ENCODE measurements at regions not wholly inside any gene's neighbourhood (a gene's known extent, or its start where the extent isn't known, plus 50 kb on each side); places are given as distances from the start of the nearest gene placed in this dataset.

DNA sequence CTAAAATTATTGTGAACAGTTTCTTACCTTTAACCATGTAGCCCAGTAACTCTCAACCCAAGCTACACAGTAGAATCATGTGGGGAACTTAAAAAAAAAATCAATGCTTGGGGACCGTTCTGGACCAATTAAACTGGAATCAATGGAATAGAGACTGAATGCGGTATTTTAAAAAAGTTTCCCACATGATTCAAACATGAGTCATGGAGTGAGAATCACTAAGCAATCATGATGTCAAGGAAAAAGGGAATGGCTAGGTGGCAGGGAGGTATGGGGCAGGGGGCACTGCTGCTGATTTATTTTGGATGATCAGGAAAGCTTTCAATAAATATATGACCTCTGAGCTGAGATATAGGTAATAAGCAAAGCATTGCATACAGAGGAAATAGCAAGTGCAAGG, 250.5 kb upstream of the RORA start:
- in situ Hi-C loops (cut with MboI) (no loop called here), intact Hi-C loops (cut with micrococcal nuclease; ENCODE audit: unreplicated experiment) (no loop called here)
- Histone ChIP-seq H3K27ac (ENCODE audit: control insufficient read depth, insufficient read depth) (no peak overlapping the region), H3K9me3 (replicated peaks; ENCODE audit: control insufficient read depth, insufficient read depth, low read length) (no peaks in the 10 kb centered on the region), H3K36me3 (ENCODE audit: control insufficient read depth in 2 of 2, insufficient read depth in 2 of 2, low read length in 1 of 2) (no peaks in the 10 kb centered on the region), H3K4me3 (no peak overlapping the region), H4K20me1 (ENCODE audit: control insufficient read depth, insufficient read depth) (no peaks in the 10 kb centered on the region), H3K4me2 (ENCODE audit: control insufficient read depth, insufficient read depth) (no peak overlapping the region), H2AFZ (ENCODE audit: control insufficient read depth, low read depth, low read length) (no peak overlapping the region), H3K9ac (ENCODE audit: control insufficient read depth, insufficient read depth, low read length) (no peak overlapping the region), H3K4me1 (ENCODE audit: control insufficient read depth, insufficient read depth, low read length) (no peaks in the 10 kb centered on the region), H3K27me3 (replicated peaks in 1 of 2; ENCODE audit: control insufficient read depth in 2 of 2, insufficient read depth in 2 of 2, low read length in 1 of 2) (peaks cover 0 to 4% of the 10 kb centered on the region in 2 experiments; a peak in 1 of 4 replicates), H3K79me2 (ENCODE audit: control insufficient read depth, insufficient read depth, low read length) (no peaks in the 10 kb centered on the region)
- ChIA-PET POLR2A (no interaction called here), CTCF (no interaction called here), SMC1A (ENCODE audit: uncharacterized antibody, unreplicated experiment) (no interaction called here), RAD21 (ENCODE audit: unreplicated experiment) (no interaction called here)
- no peak for ATAC-seq
- TF ChIP-seq ZNF217 (IDR thresholded peaks at IDR 0.05), result no peak
- no peak for TF ChIP-seq SUPT20H (IDR thresholded peaks at IDR 0.05; ENCODE audit: borderline replicate concordance, control insufficient read depth, low read depth, low read length)
- no peak for TF ChIP-seq RFX5 (IDR thresholded peaks at IDR 0.05; ENCODE audit: low read depth, low read length)
- no peak for TF ChIP-seq POLR2AphosphoS2 (IDR thresholded peaks at IDR 0.05; ENCODE audit: low read depth, low read length)
- TF ChIP-seq SRF (IDR thresholded peaks at IDR 0.05; ENCODE audit: low read depth in 2 of 2, low read length in 2 of 2), result no peak
- no peak for TF ChIP-seq POLR2A (IDR thresholded peaks at IDR 0.05; ENCODE audit: low read depth, low read length)
- 32% methylated on average over 2 of the region's 2 CpGs for WGBS (ENCODE audit: insufficient coverage, insufficient replicate concordance, low lambda C conversion rate, missing lambda C conversion rate)
- no peak for DNase-seq (ENCODE audit: low read depth, low spot score)
- no TSS peak for BruUV-seq (replicated peaks)
- FAIRE-seq, result no peak

DNA sequence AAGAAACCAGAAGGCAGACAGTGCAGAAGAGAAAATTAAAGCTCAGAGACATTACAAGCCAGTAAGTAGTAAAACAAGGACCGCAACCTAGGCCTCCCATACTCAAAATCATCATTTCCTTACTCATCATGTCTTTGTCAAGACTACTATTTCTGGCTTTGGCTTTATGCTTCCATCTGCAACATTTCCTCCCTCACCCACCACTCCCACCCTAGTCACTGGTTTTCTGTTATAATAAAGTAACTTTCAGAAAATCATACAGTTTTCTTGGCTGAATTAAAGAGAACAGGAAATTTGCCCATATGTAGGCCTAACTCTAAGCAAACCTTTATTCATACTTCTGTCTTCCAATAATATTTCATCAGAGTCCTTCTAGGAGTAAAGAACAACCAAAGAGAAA, 247.6 kb upstream of the RORA start:
- H3K9ac ChIP-seq (ENCODE audit: control insufficient read depth, insufficient read depth, low read length), result no peak overlapping the region
- SMC1A ChIA-PET (ENCODE audit: uncharacterized antibody, unreplicated experiment), result interaction anchor here (1.6 kb wide), 1 partner anchor 9 kb away, joined by 3 read pairs; no protein-coding TSS in a partner anchor
- H2AFZ ChIP-seq (ENCODE audit: control insufficient read depth, low read depth, low read length), result no peak overlapping the region
- BruUV-seq (replicated peaks), result no TSS peak
- H4K20me1 ChIP-seq (ENCODE audit: control insufficient read depth, insufficient read depth), result no peaks in the 10 kb centered on the region
- H3K79me2 ChIP-seq (ENCODE audit: control insufficient read depth, insufficient read depth, low read length), result no peaks in the 10 kb centered on the region
- intact Hi-C loops (cut with micrococcal nuclease; ENCODE audit: unreplicated experiment), result no loop called here
- ATAC-seq (no peak), FAIRE-seq (no peak), DNase-seq (ENCODE audit: low read depth, low spot score) (no peak)
- no peak overlapping the region for H3K4me3 ChIP-seq
- WGBS (ENCODE audit: insufficient coverage, insufficient replicate concordance, low lambda C conversion rate, missing lambda C conversion rate), result 23% methylated on average over 1 of the region's 1 CpG
- peaks cover 0 to 4% of the 10 kb centered on the region in 2 experiments; a peak in 1 of 4 replicates for H3K27me3 ChIP-seq (replicated peaks in 1 of 2; ENCODE audit: control insufficient read depth in 2 of 2, insufficient read depth in 2 of 2, low read length in 1 of 2)
- H3K36me3 ChIP-seq (ENCODE audit: control insufficient read depth in 2 of 2, insufficient read depth in 2 of 2, low read length in 1 of 2), result no peaks in the 10 kb centered on the region
- RAD21 ChIA-PET (ENCODE audit: unreplicated experiment), result interaction anchor here (1.0 kb wide), 1 partner anchor 327 kb away, joined by 3 read pairs; no protein-coding TSS in a partner anchor
- H3K9me3 ChIP-seq (replicated peaks; ENCODE audit: control insufficient read depth, insufficient read depth, low read length), result no peaks in the 10 kb centered on the region
- no peaks in the 10 kb centered on the region for H3K4me1 ChIP-seq (ENCODE audit: control insufficient read depth, insufficient read depth, low read length)
- H3K4me2 ChIP-seq (ENCODE audit: control insufficient read depth, insufficient read depth), result no peak overlapping the region
- H3K27ac ChIP-seq (ENCODE audit: control insufficient read depth, insufficient read depth), result no peak overlapping the region
- POLR2A ChIA-PET, result no interaction called here
- CTCF ChIA-PET, result no interaction called here
- in situ Hi-C loops (cut with MboI), result no loop called here
- TF ChIP-seq, protein P1, sequence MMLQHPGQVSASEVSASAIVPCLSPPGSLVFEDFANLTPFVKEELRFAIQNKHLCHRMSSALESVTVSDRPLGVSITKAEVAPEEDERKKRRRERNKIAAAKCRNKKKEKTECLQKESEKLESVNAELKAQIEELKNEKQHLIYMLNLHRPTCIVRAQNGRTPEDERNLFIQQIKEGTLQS (IDR thresholded peaks at IDR 0.05; ENCODE audit: borderline replicate concordance, extremely low read depth, low read depth, low read length), result no peak
- TF ChIP-seq, protein P2, sequence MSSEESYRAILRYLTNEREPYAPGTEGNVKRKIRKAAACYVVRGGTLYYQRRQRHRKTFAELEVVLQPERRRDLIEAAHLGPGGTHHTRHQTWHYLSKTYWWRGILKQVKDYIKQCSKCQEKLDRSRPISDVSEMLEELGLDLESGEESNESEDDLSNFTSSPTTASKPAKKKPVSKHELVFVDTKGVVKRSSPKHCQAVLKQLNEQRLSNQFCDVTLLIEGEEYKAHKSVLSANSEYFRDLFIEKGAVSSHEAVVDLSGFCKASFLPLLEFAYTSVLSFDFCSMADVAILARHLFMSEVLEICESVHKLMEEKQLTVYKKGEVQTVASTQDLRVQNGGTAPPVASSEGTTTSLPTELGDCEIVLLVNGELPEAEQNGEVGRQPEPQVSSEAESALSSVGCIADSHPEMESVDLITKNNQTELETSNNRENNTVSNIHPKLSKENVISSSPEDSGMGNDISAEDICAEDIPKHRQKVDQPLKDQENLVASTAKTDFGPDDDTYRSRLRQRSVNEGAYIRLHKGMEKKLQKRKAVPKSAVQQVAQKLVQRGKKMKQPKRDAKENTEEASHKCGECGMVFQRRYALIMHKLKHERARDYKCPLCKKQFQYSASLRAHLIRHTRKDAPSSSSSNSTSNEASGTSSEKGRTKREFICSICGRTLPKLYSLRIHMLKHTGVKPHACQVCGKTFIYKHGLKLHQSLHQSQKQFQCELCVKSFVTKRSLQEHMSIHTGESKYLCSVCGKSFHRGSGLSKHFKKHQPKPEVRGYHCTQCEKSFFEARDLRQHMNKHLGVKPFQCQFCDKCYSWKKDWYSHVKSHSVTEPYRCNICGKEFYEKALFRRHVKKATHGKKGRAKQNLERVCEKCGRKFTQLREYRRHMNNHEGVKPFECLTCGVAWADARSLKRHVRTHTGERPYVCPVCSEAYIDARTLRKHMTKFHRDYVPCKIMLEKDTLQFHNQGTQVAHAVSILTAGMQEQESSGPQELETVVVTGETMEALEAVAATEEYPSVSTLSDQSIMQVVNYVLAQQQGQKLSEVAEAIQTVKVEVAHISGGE (CRISPR knock-in tag; IDR thresholded peaks at IDR 0.05), result no peak
- TF ChIP-seq, protein P3, sequence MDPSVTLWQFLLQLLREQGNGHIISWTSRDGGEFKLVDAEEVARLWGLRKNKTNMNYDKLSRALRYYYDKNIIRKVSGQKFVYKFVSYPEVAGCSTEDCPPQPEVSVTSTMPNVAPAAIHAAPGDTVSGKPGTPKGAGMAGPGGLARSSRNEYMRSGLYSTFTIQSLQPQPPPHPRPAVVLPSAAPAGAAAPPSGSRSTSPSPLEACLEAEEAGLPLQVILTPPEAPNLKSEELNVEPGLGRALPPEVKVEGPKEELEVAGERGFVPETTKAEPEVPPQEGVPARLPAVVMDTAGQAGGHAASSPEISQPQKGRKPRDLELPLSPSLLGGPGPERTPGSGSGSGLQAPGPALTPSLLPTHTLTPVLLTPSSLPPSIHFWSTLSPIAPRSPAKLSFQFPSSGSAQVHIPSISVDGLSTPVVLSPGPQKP (IDR thresholded peaks at IDR 0.05; ENCODE audit: low read depth, low read length), result no peak
- TF ChIP-seq SREBF1 (IDR thresholded peaks at IDR 0.05; ENCODE audit: low read length) (no peak), SIN3A (IDR thresholded peaks at IDR 0.05; ENCODE audit: low read depth, low read length) (no peak), IRF4 (IDR thresholded peaks at IDR 0.05; ENCODE audit: low read depth, low read length) (no peak)
- TF ChIP-seq, protein P4, sequence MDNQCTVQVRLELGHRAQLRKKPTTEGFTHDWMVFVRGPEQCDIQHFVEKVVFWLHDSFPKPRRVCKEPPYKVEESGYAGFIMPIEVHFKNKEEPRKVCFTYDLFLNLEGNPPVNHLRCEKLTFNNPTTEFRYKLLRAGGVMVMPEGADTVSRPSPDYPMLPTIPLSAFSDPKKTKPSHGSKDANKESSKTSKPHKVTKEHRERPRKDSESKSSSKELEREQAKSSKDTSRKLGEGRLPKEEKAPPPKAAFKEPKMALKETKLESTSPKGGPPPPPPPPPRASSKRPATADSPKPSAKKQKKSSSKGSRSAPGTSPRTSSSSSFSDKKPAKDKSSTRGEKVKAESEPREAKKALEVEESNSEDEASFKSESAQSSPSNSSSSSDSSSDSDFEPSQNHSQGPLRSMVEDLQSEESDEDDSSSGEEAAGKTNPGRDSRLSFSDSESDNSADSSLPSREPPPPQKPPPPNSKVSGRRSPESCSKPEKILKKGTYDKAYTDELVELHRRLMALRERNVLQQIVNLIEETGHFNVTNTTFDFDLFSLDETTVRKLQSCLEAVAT (IDR thresholded peaks at IDR 0.05), result no peak
